ENCODE measurements at regions not wholly inside any gene's neighbourhood (a gene's known extent, or its start where the extent isn't known, plus 50 kb on each side); places are given as distances from the start of the nearest gene placed in this dataset.
"Not testable (repeated sequence)": the region's sequence is repeated elsewhere in the genome, so short reads cannot be mapped to it uniquely, and the experiment has no call there.

- 68 to 73% methylated on average over 2 of the region's 2 CpGs for WGBS, 2 donors
Measured at GRCh38 chr1:70778056-70778762, 269.4 kb downstream of the PTGER3 start.

GRCh38 chr1:70778934-70779333, 268.7 kb downstream of the PTGER3 start:
- no peaks in the 10 kb centered on the region for H3K4me1 ChIP-seq
- H3K4me3 ChIP-seq, result no peak overlapping the region
- WGBS, 2 donors, result 78 to 79% methylated on average over 1 of the region's 1 CpG
- no peaks in the 10 kb centered on the region for H3K27me3 ChIP-seq
- TF ChIP-seq POLR2A (IDR thresholded peaks at IDR 0.05), result no peak
- no peak for TF ChIP-seq CTCF (IDR thresholded peaks at IDR 0.05)
- TF ChIP-seq EP300 (IDR thresholded peaks at IDR 0.05), result no peak
- peaks cover 0 to under 1% (median 0%) of the 10 kb centered on the region in 4 donors for H3K9me3 ChIP-seq
- no peaks in the 10 kb centered on the region for H3K36me3 ChIP-seq
- no peak overlapping the region for H3K27ac ChIP-seq
- DNase-seq (ENCODE audit: low spot score in 2 of 2), result no peak

More at GRCh38 chr1:70778056-70778762, 269.4 kb downstream of the PTGER3 start:
- Histone ChIP-seq H3K4me3 (no peak overlapping the region), H3K27me3 (no peaks in the 10 kb centered on the region), H3K27ac (no peak overlapping the region), H3K4me1 (no peaks in the 10 kb centered on the region), H3K36me3 (no peaks in the 10 kb centered on the region), H3K9me3 (peaks cover 0 to 8% (median 0%) of the 10 kb centered on the region in 4 donors)
- TF ChIP-seq CTCF (IDR thresholded peaks at IDR 0.05), result no peak
- TF ChIP-seq POLR2A (IDR thresholded peaks at IDR 0.05), result no peak
- no peak for TF ChIP-seq EP300 (IDR thresholded peaks at IDR 0.05)
- no peak for DNase-seq (ENCODE audit: low spot score in 2 of 2)

- Histone ChIP-seq H3K4me1 (no peaks in the 10 kb centered on the region), H3K36me3 (no peaks in the 10 kb centered on the region), H3K9me3 (no peaks in the 10 kb centered on the region), H3K4me3 (no peak overlapping the region), H3K27me3 (no peaks in the 10 kb centered on the region), H3K27ac (no peak overlapping the region)
- WGBS, 2 donors, result 52 to 70% methylated on average over 3 of the region's 3 CpGs
- no peak for DNase-seq (ENCODE audit: low spot score in 2 of 2)
- no peak for TF ChIP-seq CTCF (IDR thresholded peaks at IDR 0.05)
- TF ChIP-seq EP300 (IDR thresholded peaks at IDR 0.05), result no peak
- TF ChIP-seq POLR2A (IDR thresholded peaks at IDR 0.05), result no peak
Measured at GRCh38 chr1:70779571-70779970, 268.0 kb downstream of the PTGER3 start.

- no peak for DNase-seq (ENCODE audit: low spot score in 2 of 2)
- Histone ChIP-seq H3K4me1 (no peaks in the 10 kb centered on the region), H3K27me3 (no peaks in the 10 kb centered on the region), H3K4me3 (no peak overlapping the region), H3K9me3 (no peaks in the 10 kb centered on the region), H3K27ac (no peak overlapping the region), H3K36me3 (no peaks in the 10 kb centered on the region)
- 62 to 85% methylated on average over 1 of the region's 1 CpG for WGBS, 2 donors
- TF ChIP-seq EP300 (IDR thresholded peaks at IDR 0.05) (no peak), POLR2A (IDR thresholded peaks at IDR 0.05) (no peak), CTCF (IDR thresholded peaks at IDR 0.05) (no peak)
Measured at GRCh38 chr1:70785287-70785686, 262.3 kb downstream of the PTGER3 start.

DNA sequence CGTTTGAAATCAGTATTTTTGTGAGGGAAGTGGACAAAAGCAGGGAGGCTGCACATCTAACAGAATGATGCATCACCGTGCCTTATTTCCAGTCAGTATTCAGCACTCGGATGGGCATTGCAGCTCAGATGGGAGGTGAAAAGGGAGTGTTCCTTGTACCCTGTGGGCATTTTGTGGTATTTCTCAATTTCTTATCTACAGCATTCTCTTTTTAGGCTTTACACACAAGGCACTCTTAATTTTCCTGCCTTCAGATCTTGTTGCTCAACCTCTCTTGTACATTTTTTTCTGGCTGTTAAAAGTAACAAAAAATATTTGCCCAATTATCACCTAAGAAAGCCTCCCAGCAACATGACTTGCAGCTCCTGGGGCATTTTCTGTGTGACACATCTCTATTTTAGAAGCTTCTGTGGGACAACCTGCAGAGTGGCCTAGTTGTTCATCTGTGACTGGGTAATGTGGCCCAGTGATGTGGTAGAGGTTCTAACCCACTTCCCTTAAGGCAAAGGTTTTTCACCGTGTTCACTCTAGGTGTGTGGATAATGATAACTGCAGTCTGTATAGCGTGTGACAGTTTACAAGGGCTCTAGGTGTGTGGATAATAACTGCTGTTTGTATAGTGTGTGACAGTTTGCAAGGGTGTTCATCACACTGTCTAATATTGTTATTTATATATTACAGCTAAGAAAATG, 257.2 kb downstream of the PTGER3 start:
- DNase-seq (ENCODE audit: low spot score in 2 of 2), result no peak
- TF ChIP-seq POLR2A (IDR thresholded peaks at IDR 0.05) (no peak), CTCF (IDR thresholded peaks at IDR 0.05) (no peak), EP300 (IDR thresholded peaks at IDR 0.05) (no peak)
- no peaks in the 10 kb centered on the region for H3K4me1 ChIP-seq
- no peak overlapping the region for H3K27ac ChIP-seq
- H3K9me3 ChIP-seq, result no peaks in the 10 kb centered on the region
- no peaks in the 10 kb centered on the region for H3K27me3 ChIP-seq
- H3K4me3 ChIP-seq, result no peak overlapping the region
- WGBS, 2 donors, result 85 to 91% methylated on average over 5 of the region's 5 CpGs
- H3K36me3 ChIP-seq, result no peaks in the 10 kb centered on the region

DNA sequence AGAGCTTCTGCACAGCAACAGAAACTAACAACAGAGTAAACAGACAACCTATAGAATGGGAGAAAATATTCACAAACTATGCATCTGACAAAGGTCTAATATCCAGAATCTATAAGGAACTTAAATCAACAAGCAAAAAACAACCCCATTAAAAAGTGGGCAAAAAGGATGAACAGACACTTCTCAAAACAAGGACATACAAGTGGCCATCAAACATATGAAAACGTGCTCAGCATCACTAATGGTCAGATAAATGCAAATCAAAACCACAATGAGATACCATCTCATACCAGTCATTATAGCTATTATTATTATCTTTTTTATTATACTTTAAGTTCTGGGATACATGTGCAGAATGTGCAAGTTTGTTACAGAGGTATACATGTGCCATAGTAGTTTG, 252.6 kb downstream of the PTGER3 start:
- H3K27me3 ChIP-seq; H3K4me3 ChIP-seq; DNase-seq (ENCODE audit: low spot score in 2 of 2); H3K27ac ChIP-seq; H3K36me3 ChIP-seq; H3K4me1 ChIP-seq: not testable (repeated sequence)
- 70 to 83% methylated on average over 1 of the region's 1 CpG for WGBS, 2 donors
- H3K9me3 ChIP-seq, result peaks cover 0 to 23% (median 0%) of the 10 kb centered on the region in 4 donors

DNA sequence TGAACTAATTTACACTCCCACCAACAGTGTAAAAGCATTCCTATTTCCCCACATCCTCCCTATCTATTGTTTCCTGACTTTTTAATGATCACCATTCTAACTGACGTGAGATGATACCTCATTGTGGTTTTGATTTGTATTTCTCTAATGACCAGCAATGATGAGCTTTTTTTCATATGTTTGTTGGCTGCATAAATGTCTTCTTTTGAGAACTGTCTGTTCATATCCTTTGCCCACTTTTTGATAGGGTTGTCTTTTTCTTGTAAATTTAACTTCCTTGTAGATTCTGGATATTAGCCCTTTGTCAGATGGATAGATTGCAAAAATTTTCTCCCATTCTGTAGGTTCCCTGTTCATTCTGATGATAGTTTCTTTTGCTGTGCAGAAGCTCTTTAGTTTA, 251.3 kb downstream of the PTGER3 start:
- not testable (repeated sequence) for H3K36me3 ChIP-seq; H3K4me1 ChIP-seq; DNase-seq (ENCODE audit: low spot score in 2 of 2); H3K4me3 ChIP-seq; H3K27me3 ChIP-seq; H3K27ac ChIP-seq
- 88 to 91% methylated on average over 1 of the region's 1 CpG for WGBS, 2 donors
- H3K9me3 ChIP-seq, result peaks cover 0 to 23% (median 0%) of the 10 kb centered on the region in 4 donors

DNA sequence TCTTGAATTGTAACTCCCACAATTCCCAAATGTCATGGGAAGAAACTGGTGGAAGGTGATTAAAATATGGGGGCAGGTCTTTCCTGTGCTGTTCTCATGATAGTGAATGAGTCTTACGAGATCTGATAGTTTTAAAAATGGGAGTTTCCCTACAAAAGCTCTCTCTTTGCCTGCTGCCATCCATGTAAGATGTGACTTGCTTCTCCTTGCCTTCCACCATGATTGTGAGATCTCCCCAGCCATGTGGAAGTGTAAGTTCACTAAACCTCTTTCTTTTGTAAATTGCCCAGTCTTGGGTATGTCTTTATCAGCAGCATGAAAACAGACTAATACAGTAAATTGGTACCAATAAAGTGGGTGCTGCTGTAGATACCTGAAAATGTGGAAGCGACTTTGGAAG, 245.0 kb downstream of the PTGER3 start:
- WGBS, 2 donors, result 69 to 80% methylated on average over 2 of the region's 2 CpGs

More for the DNA sequence above, 245.0 kb downstream of the PTGER3 start:
- not testable (repeated sequence) for H3K27me3 ChIP-seq; H3K4me1 ChIP-seq; H3K4me3 ChIP-seq; H3K27ac ChIP-seq; DNase-seq (ENCODE audit: low spot score in 2 of 2); H3K36me3 ChIP-seq
- peaks cover 0 to 26% (median 0%) of the 10 kb centered on the region in 4 donors for H3K9me3 ChIP-seq
